HepG2 (cell line): ENCODE measurements at regions not wholly inside any gene's neighbourhood (a gene's known extent, or its start where the extent isn't known, plus 50 kb on each side); places are given as distances from the start of the nearest gene placed in this dataset.

Experiments
- ATAC-seq: fragments of 200-7000 bp; cut with Tn5 transposase; 3 replicates; pipeline ENCODE4 v1.9.1; 2020; ENCODE audit warnings: mild to moderate bottlenecking, moderate library complexity
- BruUV-seq: library from RNA; stranded (reverse); fragments of 400-500 nt; replicated peaks from 2 replicates; lab custom pipeline; 2021; lab: Mats Ljungman, UMichigan
- CTCF ChIA-PET: fragments of 300-600 bp; formaldehyde crosslinking; extraction: SDS; loops from one replicate; lab custom pipeline; 2021; ENCODE audit warnings: low total read pairs, inconsistent platforms, low intra/inter-chr PET ratio; lab: Yijun Ruan, JAX
- POLR2A ChIA-PET: fragments of 350-600 bp; sonication (Branson Sonifier 250); formaldehyde crosslinking; loops from one replicate; lab custom pipeline; 2020; ENCODE audit warnings: antibody characterized with exemption, inconsistent platforms; lab: Yijun Ruan, JAX
- DNase-seq: peaks from one replicate; pipeline ENCODE4 v3.0.0-alpha.2; 2015; ENCODE audit warnings: low spot score
- FAIRE-seq: peaks from 3 replicates; lab custom pipeline; 2011; peaks lifted over from hg19 to GRCh38; lab: Jason Lieb, UNC
- H2AFZ ChIP-seq: one replicate; pipeline ENCODE4 v1.6.1; 2011; ENCODE audit warnings: low read length, inconsistent platforms
- H3K27ac ChIP-seq: fragments of 300-600 bp; 3 replicates; pipeline ENCODE4 v1.8.0; 2011; ENCODE audit warnings: mixed run types, mild to moderate bottlenecking, mixed read lengths, low read length, inconsistent platforms; ENCODE audit not compliant: insufficient read depth; ENCODE audit errors: extremely low read length
- H3K27me3 ChIP-seq, 2 experiments: fragments of 200-600 bp in 1 of 2; 2 replicates in 1 of 2; 3 replicates in 1 of 2; pipeline versions ENCODE4 v1.6.0 to v1.8.0; 2011; ENCODE audit warnings: low read length in 2 of 2, mild to moderate bottlenecking in 2 of 2, moderate library complexity in 2 of 2, inconsistent platforms in 1 of 2; ENCODE audit not compliant: insufficient read depth in 2 of 2, control insufficient read depth in 1 of 2
- H3K36me3 ChIP-seq, 2 experiments: fragments of 200-600 bp in 1 of 2; replicated peaks in 1 of 2; 2 replicates in 1 of 2; 3 replicates in 1 of 2; pipeline versions ENCODE4 v1.5.1 to v1.8.0; 2011; ENCODE audit warnings: low read length in 2 of 2, inconsistent platforms in 1 of 2; ENCODE audit not compliant: insufficient read depth in 2 of 2, control insufficient read depth in 1 of 2
- H3K4me1 ChIP-seq: 2 replicates; pipeline ENCODE4 v1.5.1; 2012; ENCODE audit warnings: low read length, inconsistent platforms; ENCODE audit not compliant: insufficient read depth
- H3K4me2 ChIP-seq: 2 replicates; pipeline ENCODE4 v1.6.0; 2011; ENCODE audit warnings: low read depth, low read length, inconsistent platforms
- H3K4me3 ChIP-seq, 3 experiments: fragments of 200-600 bp in 1 of 3; sonication (generic), shearing (Covaris generic) in 1 of 3; replicated peaks in 1 of 3; 2 replicates each; pipeline ENCODE4 v1.5.1; 2011 to 2016; ENCODE audit warnings: low read length in 3 of 3, inconsistent platforms in 2 of 3, low read depth in 2 of 3, mild to moderate bottlenecking in 2 of 3, control low read depth in 1 of 3, mixed read lengths in 1 of 3; ENCODE audit not compliant: insufficient read depth in 1 of 3
- H3K79me2 ChIP-seq: one replicate; pipeline ENCODE4 v1.6.1; 2011; ENCODE audit warnings: low read length, inconsistent platforms; ENCODE audit not compliant: insufficient read depth
- H3K9ac ChIP-seq: 2 replicates; pipeline ENCODE4 v1.6.0; 2011; ENCODE audit warnings: mild to moderate bottlenecking, low read depth, low read length, inconsistent platforms; ENCODE audit not compliant: insufficient read depth
- H3K9me3 ChIP-seq: 2 replicates; pipeline ENCODE4 v1.5.1; 2012; ENCODE audit warnings: mild to moderate bottlenecking, low read length
- H4K20me1 ChIP-seq: 2 replicates; pipeline ENCODE4 v1.6.0; 2011; ENCODE audit warnings: inconsistent platforms, mild to moderate bottlenecking, low read length, moderate library complexity; ENCODE audit not compliant: insufficient read depth
- AKNA ChIP-seq: sonication (generic); formaldehyde crosslinking; IDR thresholded peaks from 2 replicates; pipeline ENCODE4 v1.4.0; 2020; ENCODE audit warnings: missing genetic modification reagents, borderline replicate concordance
- ARID4A ChIP-seq: sonication (generic); formaldehyde crosslinking; IDR thresholded peaks from 2 replicates; pipeline ENCODE4 v1.5.0; 2020; ENCODE audit warnings: mild to moderate bottlenecking, missing genetic modification reagents, borderline replicate concordance
- ATF7-NPFF ChIP-seq: sonication (generic); formaldehyde crosslinking; IDR thresholded peaks from 2 replicates; pipeline ENCODE4 v1.8.1; 2023; ENCODE audit warnings: mild to moderate bottlenecking, low read depth, missing genetic modification reagents, moderate library complexity
- CTCF ChIP-seq: sonication (generic); formaldehyde crosslinking; IDR thresholded peaks from 2 replicates; pipeline ENCODE4 v1.5.0; 2020; ENCODE audit warnings: mild to moderate bottlenecking, missing genetic modification reagents, moderate library complexity
- KLF16 ChIP-seq, 2 experiments: sonication (generic) in 1 of 2; formaldehyde crosslinking in 1 of 2; IDR thresholded peaks; 2 replicates each; pipeline versions ENCODE4 v1.6.1 to v1.8.0; 2016 to 2023; ENCODE audit warnings: missing genetic modification reagents in 2 of 2, missing compliant biosample characterization in 1 of 2
- NFYC ChIP-seq: IDR thresholded peaks from 2 replicates; pipeline ENCODE4 v1.6.1; 2016; ENCODE audit warnings: missing genetic modification reagents, missing compliant biosample characterization
- RAD21 ChIP-seq: fragments of 450-650 bp; formaldehyde crosslinking; IDR thresholded peaks from 2 replicates; pipeline ENCODE4 v1.5.0; 2020; ENCODE audit warnings: mild to moderate bottlenecking
- SKI ChIP-seq: fragments of 450-650 bp; IDR thresholded peaks from one replicate; pipeline ENCODE4 v1.6.1; 2018; ENCODE audit warnings: mild to moderate bottlenecking; ENCODE audit not compliant: partially characterized antibody
- SMARCC2 ChIP-seq: fragments of 450-650 bp; IDR thresholded peaks from 2 replicates; pipeline ENCODE4 v1.6.1; 2017; ENCODE audit warnings: antibody characterized with exemption, mild to moderate bottlenecking
- STAG1 ChIP-seq: sonication (generic); formaldehyde crosslinking; IDR thresholded peaks from 2 replicates; pipeline ENCODE4 v1.4.0; 2020; ENCODE audit warnings: missing genetic modification reagents
- TEAD2 ChIP-seq: sonication (generic); formaldehyde crosslinking; IDR thresholded peaks from 2 replicates; pipeline ENCODE4 v1.9.0; 2021; ENCODE audit warnings: missing genetic modification reagents
- ZNF326 ChIP-seq: sonication (generic); formaldehyde crosslinking; IDR thresholded peaks from 2 replicates; pipeline ENCODE4 v1.4.0; 2020; ENCODE audit warnings: missing genetic modification reagents, borderline replicate concordance
- ZNF362 ChIP-seq: sonication (generic); formaldehyde crosslinking; IDR thresholded peaks from 2 replicates; pipeline ENCODE4 v1.4.0; 2020; ENCODE audit warnings: missing genetic modification reagents, mild to moderate bottlenecking, borderline replicate concordance
- WGBS: methylation state at CpG from one replicate; pipeline ENCODE4 v1.1.6; 2017; ENCODE audit warnings: low lambda C conversion rate; 5-methylcytosine and 5-hydroxymethylcytosine counted together
- in situ Hi-C: cut with HindIII; loops from 2 replicates; pipeline ENCODE4 v1.10.0; 2017; ENCODE audit warnings: low pct_unique_long_range_greater_than_20kb; ENCODE audit not compliant: extremely low pct_ligation_motif_present
- intact Hi-C: fragments of 100-400 bp; cut with micrococcal nuclease; formaldehyde crosslinking; loops from one replicate; pipeline ENCODE4 v1.10.0; 2022; ENCODE audit not compliant: unreplicated experiment

GRCh38 chr7:3200504-3200903 is 100.5 kb upstream of the SDK1 start:
- no peaks in the 10 kb centered on the region for H3K79me2 ChIP-seq
- H3K9me3 ChIP-seq = no peaks in the 10 kb centered on the region
- H3K27ac ChIP-seq = no peak overlapping the region
- no peak overlapping the region for H3K9ac ChIP-seq
- ChIA-PET CTCF (interaction anchor here (1.3 to 2.2 kb wide), 3 partner anchors 38 to 314 kb away, joined by 4 to 11 read pairs (median 4); no protein-coding TSS in a partner anchor), POLR2A (no interaction called here)
- no peak overlapping the region for H3K4me3 ChIP-seq
- intact Hi-C loops (loop anchor here (1.0 kb wide), 1 partner anchor 135 kb away; no protein-coding TSS in a partner anchor), in situ Hi-C loops (no loop called here)
- FAIRE-seq (peak; percentile 74), DNase-seq (peak; percentile 65), ATAC-seq (peak; percentile 89)
- 57% methylated on average over 1 of the region's 1 CpG for WGBS
- peaks cover 25% of the 10 kb centered on the region for H3K4me1 ChIP-seq
- H4K20me1 ChIP-seq = no peaks in the 10 kb centered on the region
- no peak overlapping the region for H3K4me2 ChIP-seq
- no peak overlapping the region for H2AFZ ChIP-seq
- no peaks in the 10 kb centered on the region for H3K36me3 ChIP-seq
- no TSS peak for BruUV-seq
- H3K27me3 ChIP-seq = no peaks in the 10 kb centered on the region
- TF ChIP-seq NFYC (CRISPR knock-in tag) = no peak
- TF ChIP-seq ZNF326 (CRISPR knock-in tag) = no peak
- TF ChIP-seq ZNF362 (CRISPR knock-in tag) = peak; percentile 85; the same call in 1 of the 2 replicates
- TF ChIP-seq SMARCC2 = no peak
- TF ChIP-seq AKNA (CRISPR knock-in tag) = no peak
- TF ChIP-seq TEAD2 (CRISPR knock-in tag) = no peak
- no peak for TF ChIP-seq KLF16 (CRISPR knock-in tag; IDR thresholded peaks at IDR 0.05)
- no peak for TF ChIP-seq ATF7-NPFF (CRISPR knock-in tag)
- peak; percentile 77 for TF ChIP-seq CTCF (CRISPR knock-in tag)
- no peak for TF ChIP-seq SKI
- peak; percentile 36; the same call in 1 of the 2 replicates for TF ChIP-seq RAD21 (CRISPR knock-in tag)
- TF ChIP-seq ARID4A = no peak
- TF ChIP-seq STAG1 = peak; percentile 80
